ES-I3 (cell line): ENCODE measurements at regions not wholly inside any gene's neighbourhood (a gene's known extent, or its start where the extent isn't known, plus 50 kb on each side); places are given as distances from the start of the nearest gene placed in this dataset.

ENCODE experiments used
- H3K36me3 ChIP-seq: 2 replicates; pipeline ENCODE4 v1.6.1; 2013; ENCODE audit warnings: mild to moderate bottlenecking, low read length, control low read depth, moderate library complexity; ENCODE audit not compliant: insufficient read depth
- H3K4me1 ChIP-seq: 2 replicates; pipeline ENCODE4 v1.6.1; 2013; ENCODE audit warnings: mild to moderate bottlenecking, control low read depth, low read length; ENCODE audit not compliant: insufficient read depth
- H3K9ac ChIP-seq: 2 replicates; pipeline ENCODE4 v1.6.1; 2013; ENCODE audit warnings: low read depth, mild to moderate bottlenecking, low read length, moderate library complexity
- H3K9me3 ChIP-seq: 2 replicates; pipeline ENCODE4 v1.6.1; 2013; ENCODE audit warnings: mild to moderate bottlenecking, low read length, moderate library complexity; ENCODE audit not compliant: control insufficient read depth, insufficient read depth

DNA sequence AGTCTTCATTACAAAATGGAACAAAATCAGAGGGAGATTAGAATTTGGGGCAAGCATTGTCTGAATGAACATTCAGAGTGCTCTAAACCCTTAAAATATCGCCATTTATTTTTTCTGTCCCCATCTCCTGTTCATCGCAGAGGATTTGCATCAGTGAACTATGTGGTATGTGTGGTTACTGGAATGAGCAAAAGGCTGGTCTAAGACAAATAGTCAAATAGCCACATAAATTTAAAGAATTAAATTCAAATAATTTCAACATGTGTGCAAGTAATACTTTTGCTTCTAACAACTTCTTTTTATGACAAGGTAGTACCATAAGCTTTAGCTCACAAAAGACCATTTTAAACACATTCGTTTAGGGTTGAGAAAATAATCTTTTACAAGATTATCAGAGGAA lies 82.6 kb upstream of the ST8SIA3 start:
- H3K4me1 ChIP-seq = no peaks in the 10 kb centered on the region
- no peaks in the 10 kb centered on the region for H3K9me3 ChIP-seq
- H3K9ac ChIP-seq = no peak overlapping the region
- H3K36me3 ChIP-seq = no peaks in the 10 kb centered on the region

DNA sequence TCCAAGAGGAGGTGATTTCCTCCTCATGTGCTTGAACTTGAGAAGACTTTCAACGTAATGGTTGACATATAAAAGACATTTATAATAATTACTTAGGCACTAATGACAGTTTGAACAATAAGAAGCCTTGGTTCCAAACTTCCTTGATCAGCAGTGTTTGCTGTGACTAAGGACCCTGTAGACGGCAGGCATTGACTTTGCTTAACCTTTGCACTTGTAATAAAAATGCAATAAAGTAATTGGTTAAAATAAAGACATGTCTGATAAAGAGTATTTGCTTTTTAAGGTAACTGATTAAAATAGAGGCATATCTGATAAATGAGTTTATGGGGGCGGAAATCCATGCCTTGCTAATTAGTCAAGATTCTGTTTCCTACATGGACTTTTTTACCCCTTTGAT lies 82.2 kb upstream of the ST8SIA3 start:
- Histone ChIP-seq H3K9ac (no peak overlapping the region), H3K36me3 (no peaks in the 10 kb centered on the region), H3K4me1 (no peaks in the 10 kb centered on the region), H3K9me3 (no peaks in the 10 kb centered on the region)

DNA sequence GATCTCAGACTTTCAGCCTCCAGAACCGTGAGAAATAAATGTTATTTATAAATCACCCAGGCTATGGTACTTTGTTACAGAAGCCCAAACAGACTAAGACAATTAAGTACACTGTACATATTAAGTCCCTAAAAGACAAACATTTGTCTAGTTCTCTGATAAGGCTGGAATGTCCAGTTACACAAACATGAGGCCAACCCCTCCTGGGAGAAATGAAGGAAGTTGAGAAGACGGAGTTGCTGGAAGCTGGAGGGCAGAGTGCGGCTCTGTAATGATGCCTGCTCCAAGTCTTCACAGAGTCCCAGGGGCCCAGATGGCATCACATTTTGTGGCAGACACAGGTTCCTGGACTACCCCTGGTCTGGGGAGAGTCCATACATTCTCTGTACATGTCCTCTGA lies 79.2 kb upstream of the ST8SIA3 start:
- Histone ChIP-seq H3K9ac (no peak overlapping the region), H3K36me3 (no peaks in the 10 kb centered on the region), H3K9me3 (no peaks in the 10 kb centered on the region), H3K4me1 (no peaks in the 10 kb centered on the region)

DNA sequence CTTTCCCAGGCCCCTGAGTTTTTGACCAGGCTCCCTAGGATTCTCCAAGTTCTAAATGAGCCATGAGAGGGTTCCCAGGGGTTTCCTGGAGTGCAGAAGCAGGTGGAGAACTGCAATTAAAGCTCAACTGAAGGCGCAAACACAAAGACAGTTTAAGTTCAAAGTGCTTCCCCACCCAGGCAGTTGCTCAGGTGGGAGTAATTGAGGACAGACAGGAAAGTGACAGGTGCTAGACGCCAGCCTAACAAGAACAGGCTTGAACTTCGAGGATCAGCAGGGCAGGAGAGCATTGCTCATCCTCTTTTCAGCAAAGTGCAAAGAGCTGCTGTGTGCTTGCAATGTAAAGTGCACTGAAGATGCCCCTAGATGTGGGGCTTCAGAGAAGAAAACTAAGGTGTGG lies 77.2 kb upstream of the ST8SIA3 start:
- Histone ChIP-seq H3K36me3 (no peaks in the 10 kb centered on the region), H3K4me1 (no peaks in the 10 kb centered on the region), H3K9ac (no peak overlapping the region), H3K9me3 (no peaks in the 10 kb centered on the region)

DNA sequence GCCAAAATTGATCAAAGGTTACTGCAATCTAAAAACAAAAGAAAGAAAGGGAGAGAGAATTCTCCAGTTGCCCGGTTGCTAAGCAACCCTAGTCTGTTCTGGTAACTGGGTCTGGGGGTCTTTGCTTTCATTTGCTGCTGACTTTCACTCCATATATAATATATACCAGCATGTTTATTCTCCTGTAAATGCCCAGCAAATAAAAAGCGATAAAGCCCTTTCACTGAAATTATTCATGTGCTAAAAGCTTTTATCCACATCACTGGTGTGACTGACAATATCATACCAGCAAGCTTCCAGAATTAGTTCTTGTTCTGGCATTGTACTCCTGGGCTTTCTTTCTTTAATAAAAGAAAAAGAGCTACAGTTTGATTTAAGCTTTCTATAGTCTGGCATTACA lies 75.5 kb upstream of the ST8SIA3 start:
- H3K4me1 ChIP-seq = no peaks in the 10 kb centered on the region
- no peaks in the 10 kb centered on the region for H3K9me3 ChIP-seq
- H3K9ac ChIP-seq = no peak overlapping the region
- H3K36me3 ChIP-seq = no peaks in the 10 kb centered on the region

DNA sequence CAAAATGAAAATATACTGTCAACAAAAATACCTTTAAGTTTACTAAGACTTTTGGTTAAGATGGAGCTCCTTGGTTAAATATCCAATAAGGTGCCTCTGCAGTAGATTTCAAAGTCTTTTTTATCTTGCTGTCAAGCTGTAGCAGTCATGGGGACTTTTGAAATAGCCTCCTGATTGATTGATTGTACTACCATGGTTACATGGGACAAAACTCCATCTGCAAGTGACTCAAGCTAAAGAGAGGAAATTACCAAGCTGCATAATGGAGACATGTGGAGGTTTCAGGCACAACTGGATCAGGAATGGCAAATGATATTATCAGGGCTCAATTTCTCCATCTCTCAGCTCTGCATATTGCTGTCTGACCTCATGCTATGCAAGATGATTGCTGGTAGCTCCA lies 73.4 kb upstream of the ST8SIA3 start:
- no peaks in the 10 kb centered on the region for H3K9me3 ChIP-seq
- no peaks in the 10 kb centered on the region for H3K36me3 ChIP-seq
- no peaks in the 10 kb centered on the region for H3K4me1 ChIP-seq
- no peak overlapping the region for H3K9ac ChIP-seq

DNA sequence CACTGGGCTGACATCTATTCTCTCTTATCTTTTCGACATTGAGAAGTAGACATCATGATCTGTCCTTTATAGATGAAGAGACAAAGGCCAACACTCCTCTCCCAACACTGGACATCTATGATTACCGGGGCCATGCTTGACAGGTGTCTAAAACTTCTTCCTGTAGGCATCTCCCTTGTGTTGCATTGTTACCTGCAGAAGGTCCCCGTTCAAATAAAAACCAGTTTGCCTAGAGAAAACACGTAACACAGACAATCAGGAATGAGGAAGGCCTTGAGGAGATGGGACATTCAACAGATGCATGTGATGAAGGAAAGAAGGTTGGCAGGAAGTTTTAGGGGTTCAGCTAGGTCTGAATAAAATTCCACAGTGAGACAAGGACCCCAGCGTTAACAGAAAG lies 70.8 kb upstream of the ST8SIA3 start:
- H3K36me3 ChIP-seq = no peaks in the 10 kb centered on the region
- H3K4me1 ChIP-seq = no peaks in the 10 kb centered on the region
- no peak overlapping the region for H3K9ac ChIP-seq
- no peaks in the 10 kb centered on the region for H3K9me3 ChIP-seq

DNA sequence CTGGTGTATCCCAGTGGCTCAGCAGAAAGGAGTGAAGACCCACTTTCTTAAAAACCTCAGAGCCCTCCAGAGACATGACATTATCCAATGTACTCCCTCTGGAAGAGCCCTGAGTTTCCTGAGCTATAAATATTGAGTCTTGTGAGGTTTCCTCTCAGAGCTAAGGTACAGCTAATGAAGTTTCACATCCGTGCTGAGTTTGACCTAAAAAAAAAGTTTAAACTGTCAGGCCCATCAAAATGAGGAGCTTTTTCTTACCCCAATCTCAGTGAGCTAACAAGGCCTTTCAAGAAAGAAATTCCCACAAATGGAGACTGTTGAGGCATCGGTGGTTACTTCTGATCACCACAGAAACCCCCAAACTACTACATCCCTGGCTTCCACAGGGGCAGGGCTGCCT lies 65.4 kb upstream of the ST8SIA3 start:
- H3K36me3 ChIP-seq = no peaks in the 10 kb centered on the region
- no peaks in the 10 kb centered on the region for H3K4me1 ChIP-seq
- H3K9ac ChIP-seq = no peak overlapping the region
- H3K9me3 ChIP-seq = peaks cover 3% of the 10 kb centered on the region

DNA sequence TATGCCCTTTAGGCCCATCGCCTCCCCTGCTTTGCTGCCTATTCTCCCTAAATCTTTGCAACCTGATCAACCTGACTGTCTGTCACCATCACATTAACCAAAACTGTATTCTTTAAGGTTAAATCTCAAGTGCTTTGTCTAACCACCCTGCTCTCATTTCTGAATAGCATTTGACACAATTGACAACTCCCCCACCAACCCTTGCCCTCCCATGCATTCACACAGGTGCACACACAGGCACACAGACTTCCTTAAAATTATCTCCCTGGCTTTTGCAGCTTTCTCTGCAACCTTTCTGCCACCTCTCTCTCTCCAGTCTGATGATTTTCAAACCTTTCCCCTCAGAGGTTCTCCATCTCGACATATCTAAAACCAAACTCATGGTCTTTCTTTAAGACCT lies 64.6 kb upstream of the ST8SIA3 start:
- H3K36me3 ChIP-seq = no peaks in the 10 kb centered on the region
- H3K9ac ChIP-seq = no peak overlapping the region
- H3K9me3 ChIP-seq = peaks cover 3% of the 10 kb centered on the region
- no peaks in the 10 kb centered on the region for H3K4me1 ChIP-seq

DNA sequence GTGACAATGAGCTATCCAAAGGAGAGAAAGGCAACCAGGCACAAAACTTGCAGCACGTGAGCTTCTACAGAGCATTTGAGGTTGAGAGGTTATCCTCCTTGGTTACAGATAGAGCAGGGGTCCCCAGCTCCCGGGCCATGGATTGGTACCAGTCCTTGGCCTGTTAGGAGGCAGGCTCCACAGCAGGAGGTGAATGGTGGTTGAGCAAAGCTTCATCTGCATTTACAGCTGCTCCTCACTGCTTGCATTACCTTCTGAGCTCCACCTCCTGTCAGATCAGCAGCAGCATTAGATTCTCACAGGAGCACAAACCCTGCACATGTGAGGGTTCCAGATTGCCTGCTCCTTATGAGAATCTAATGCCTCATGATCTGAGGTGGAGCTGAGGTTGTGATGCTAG lies 57.8 kb upstream of the ST8SIA3 start:
- no peaks in the 10 kb centered on the region for H3K36me3 ChIP-seq
- H3K4me1 ChIP-seq = no peaks in the 10 kb centered on the region
- peaks cover 3% of the 10 kb centered on the region; the same call in 1 of the 2 replicates for H3K9me3 ChIP-seq
- H3K9ac ChIP-seq = no peak overlapping the region

DNA sequence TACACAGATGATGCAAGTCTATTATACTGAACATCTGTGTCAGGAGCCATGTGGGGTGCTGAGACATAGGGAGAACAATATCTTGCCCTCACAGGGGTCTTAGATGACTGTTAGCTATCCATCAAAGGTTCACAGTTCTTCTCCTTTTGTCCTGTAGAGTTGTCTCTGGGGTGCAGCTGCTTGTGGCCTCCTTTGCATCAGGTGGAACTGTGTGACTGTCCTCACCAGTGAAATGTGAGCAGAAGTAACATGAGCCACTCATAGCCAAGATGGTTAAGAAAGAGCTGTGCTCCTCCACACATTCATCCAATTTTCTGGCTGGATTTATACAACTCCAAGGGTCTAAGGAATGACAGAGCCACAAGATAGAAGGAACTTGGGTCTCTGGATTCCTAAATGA lies 56.0 kb upstream of the ST8SIA3 start:
- H3K9me3 ChIP-seq = no peaks in the 10 kb centered on the region
- no peak overlapping the region for H3K9ac ChIP-seq
- no peaks in the 10 kb centered on the region for H3K4me1 ChIP-seq
- no peaks in the 10 kb centered on the region for H3K36me3 ChIP-seq

DNA sequence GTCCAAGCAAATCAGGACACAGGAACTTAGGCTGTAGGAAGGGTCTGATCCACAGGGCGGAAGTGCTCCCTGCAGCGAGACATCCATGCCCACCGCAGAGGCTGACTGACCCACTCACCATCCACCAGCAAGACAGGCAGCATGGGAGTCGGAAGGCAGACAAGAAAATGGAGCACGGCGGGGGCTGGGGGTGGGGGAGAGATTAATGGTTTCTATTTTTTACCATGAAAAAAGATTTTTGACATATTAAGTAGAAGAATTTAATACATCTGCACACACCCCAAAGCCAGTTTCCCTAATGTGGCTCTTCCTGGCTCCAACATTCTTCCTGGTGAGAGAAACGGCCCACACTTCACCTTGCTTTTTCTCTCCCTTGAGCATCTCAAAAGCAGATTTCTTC lies 55.1 kb upstream of the ST8SIA3 start:
- no peaks in the 10 kb centered on the region for H3K4me1 ChIP-seq
- no peaks in the 10 kb centered on the region for H3K36me3 ChIP-seq
- no peaks in the 10 kb centered on the region for H3K9me3 ChIP-seq
- no peak overlapping the region for H3K9ac ChIP-seq

DNA sequence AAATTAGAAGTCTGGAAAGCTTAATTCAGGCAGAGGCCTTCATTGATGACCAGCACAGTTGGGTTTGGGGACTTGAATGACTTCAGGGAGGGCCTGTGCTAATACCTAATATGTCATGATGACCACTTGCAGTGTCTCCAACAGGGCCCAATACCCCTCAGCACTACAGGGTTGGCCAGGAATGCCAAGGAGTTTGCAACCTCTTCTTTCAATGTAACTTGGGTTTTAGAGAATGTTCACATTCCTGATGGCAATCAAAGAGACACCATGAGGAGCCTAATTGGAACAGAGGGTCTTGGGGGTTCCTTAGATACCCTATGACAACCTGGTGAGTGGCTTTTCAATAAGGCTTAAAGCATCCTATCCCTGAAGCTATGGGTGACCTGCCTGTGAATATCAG lies 52.4 kb upstream of the ST8SIA3 start:
- Histone ChIP-seq H3K9ac (no peak overlapping the region), H3K4me1 (no peaks in the 10 kb centered on the region), H3K9me3 (no peaks in the 10 kb centered on the region), H3K36me3 (no peaks in the 10 kb centered on the region)

DNA sequence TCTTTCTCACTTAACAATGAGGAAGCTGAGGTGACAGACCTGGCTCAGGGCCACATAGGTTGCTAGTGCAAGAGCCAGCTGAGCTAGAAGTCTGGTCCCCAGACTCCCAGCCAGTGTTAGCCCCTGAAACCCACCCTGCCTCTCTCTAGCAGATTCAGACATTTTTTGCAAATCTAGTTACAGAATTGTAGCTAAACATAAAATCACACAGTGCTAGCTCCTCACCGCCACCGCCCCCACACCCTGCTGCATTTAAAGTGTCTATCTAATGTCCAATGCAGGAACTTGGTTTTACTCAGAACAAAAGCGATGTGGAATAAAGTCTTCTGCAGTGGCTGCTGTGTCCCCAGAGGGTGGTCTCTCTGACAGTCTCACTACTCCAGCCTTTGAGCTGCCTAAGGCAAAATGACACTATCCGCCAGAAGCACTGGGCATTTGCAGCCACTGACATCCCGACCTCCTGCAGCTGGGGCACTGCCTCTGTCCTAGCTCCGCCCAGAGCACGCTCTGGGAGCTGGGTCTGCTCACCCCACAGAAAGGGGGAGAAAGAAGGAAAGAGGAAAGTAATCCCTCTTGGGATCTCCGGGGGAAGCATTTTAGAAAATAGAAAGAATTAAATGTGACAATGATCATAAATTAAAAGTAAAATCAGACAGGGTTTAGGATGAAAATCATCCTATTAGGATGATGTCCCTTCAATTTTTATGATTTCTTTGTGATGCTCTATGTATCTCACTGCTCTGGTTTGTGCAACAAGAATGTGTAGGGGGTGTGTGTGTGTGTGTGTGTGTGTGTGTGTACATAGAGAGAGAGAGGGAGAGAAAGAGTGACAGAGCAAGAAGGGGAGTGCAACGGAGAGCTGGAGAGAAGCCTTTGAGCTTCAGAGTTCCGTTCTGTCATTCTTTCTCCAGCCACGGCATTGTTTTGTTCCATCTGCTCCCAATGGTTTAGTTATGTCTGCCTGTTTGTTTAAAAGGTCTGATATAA lies 50.5 kb upstream of the ST8SIA3 start:
- no peaks in the 10 kb centered on the region for H3K36me3 ChIP-seq
- no peaks in the 10 kb centered on the region for H3K4me1 ChIP-seq
- no peak overlapping the region for H3K9ac ChIP-seq
- H3K9me3 ChIP-seq = no peaks in the 10 kb centered on the region
